ENCODE measurements at regions not wholly inside any gene's neighbourhood (a gene's known extent, or its start where the extent isn't known, plus 50 kb on each side); places are given as distances from the start of the nearest gene placed in this dataset.

DNA sequence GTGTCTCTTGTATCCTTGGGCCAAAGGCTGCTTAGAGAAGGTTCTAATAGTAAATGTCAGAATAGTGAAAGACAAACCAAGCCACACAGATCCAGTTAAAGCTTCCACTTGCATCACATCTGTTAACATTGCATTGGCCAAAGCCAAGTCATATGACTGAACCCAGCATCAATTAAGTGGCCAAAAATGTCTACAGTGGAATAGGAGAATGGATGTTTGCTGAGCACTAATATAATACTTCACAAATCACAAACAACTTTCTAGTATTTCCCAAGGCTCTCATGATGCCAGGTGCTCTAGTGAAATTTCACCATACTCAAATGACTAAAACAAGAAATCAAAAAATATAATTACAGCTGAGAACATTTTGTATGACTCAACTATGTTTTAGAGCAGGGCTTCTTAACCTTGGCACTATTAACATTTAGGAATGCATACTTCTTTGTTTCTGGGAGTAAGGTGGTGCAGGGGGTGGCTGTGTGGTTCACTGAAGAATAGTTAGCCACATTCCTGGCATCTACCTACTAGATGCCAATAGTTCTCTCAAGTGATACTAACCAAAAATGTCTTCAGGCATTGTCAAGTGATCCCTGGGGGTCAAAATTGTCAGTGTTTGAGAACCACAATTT, 148.0 kb upstream of the SPTLC3 start:
- no peak for DNase-seq (ENCODE audit: low spot score in 2 of 2)
- no peak overlapping the region for H3K27ac ChIP-seq
- no peak overlapping the region for H3K4me3 ChIP-seq
- no peaks in the 10 kb centered on the region for H3K9me3 ChIP-seq
- no peaks in the 10 kb centered on the region for H3K27me3 ChIP-seq
- H3K36me3 ChIP-seq, result no peaks in the 10 kb centered on the region
- intact Hi-C loops (cut with DNase I), result no loop called here
- peaks cover 0 to 2% of the 10 kb centered on the region in 2 donors for H3K4me1 ChIP-seq
- TF ChIP-seq, protein P1, sequence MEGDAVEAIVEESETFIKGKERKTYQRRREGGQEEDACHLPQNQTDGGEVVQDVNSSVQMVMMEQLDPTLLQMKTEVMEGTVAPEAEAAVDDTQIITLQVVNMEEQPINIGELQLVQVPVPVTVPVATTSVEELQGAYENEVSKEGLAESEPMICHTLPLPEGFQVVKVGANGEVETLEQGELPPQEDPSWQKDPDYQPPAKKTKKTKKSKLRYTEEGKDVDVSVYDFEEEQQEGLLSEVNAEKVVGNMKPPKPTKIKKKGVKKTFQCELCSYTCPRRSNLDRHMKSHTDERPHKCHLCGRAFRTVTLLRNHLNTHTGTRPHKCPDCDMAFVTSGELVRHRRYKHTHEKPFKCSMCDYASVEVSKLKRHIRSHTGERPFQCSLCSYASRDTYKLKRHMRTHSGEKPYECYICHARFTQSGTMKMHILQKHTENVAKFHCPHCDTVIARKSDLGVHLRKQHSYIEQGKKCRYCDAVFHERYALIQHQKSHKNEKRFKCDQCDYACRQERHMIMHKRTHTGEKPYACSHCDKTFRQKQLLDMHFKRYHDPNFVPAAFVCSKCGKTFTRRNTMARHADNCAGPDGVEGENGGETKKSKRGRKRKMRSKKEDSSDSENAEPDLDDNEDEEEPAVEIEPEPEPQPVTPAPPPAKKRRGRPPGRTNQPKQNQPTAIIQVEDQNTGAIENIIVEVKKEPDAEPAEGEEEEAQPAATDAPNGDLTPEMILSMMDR (IDR thresholded peaks at IDR 0.05), result no peak

DNA sequence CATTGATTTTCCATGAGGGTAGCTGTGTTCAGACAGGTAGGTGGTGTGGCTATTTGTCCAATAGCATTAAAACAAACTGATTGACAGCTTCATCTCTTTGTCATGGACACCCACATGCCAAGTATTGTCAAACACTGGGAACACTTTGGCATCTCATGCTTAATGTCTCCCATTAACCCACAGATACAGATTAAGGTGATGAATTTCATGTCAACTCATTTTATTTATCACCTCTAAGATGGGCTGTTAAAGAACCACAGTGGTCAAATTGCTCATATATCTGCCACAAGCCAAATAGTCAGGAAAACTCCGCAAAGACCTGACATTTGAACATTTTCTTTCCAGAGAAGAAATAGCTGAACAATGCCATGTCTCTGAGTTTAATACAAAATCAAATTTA, 139.1 kb upstream of the SPTLC3 start:
- Histone ChIP-seq H3K27ac (no peak overlapping the region), H3K4me3 (no peak overlapping the region), H3K9me3 (no peaks in the 10 kb centered on the region), H3K4me1 (no peaks in the 10 kb centered on the region), H3K27me3 (no peaks in the 10 kb centered on the region), H3K36me3 (no peaks in the 10 kb centered on the region)
- no peak for DNase-seq (ENCODE audit: low spot score in 2 of 2)
- intact Hi-C loops (cut with DNase I), result no loop called here
- TF ChIP-seq, protein P1 (IDR thresholded peaks at IDR 0.05), result no peak

DNA sequence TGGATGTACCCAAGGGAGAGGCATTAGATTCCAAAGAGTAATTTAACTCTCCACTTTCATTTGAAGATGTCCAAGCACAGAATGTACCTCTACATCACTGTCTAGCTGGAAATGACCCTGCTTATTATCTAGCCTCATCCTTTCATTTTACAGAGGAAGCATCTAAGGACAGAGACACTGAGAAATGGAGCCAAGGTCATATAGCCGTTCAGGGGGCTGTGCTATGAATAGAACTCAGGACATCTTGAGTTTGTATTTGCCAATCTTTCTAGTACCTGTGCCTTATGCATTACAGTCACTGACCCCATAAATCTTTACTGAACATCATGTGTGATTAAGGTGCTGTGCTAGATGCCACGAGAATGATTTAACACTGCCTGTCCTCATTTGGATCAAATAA, 138.2 kb upstream of the SPTLC3 start:
- intact Hi-C loops (cut with DNase I), result no loop called here
- Histone ChIP-seq H3K36me3 (no peaks in the 10 kb centered on the region), H3K9me3 (no peaks in the 10 kb centered on the region), H3K4me1 (no peaks in the 10 kb centered on the region), H3K4me3 (no peak overlapping the region), H3K27ac (no peak overlapping the region), H3K27me3 (no peaks in the 10 kb centered on the region)
- TF ChIP-seq, protein P1 (IDR thresholded peaks at IDR 0.05), result no peak
- no peak for DNase-seq (ENCODE audit: low spot score in 2 of 2)

DNA sequence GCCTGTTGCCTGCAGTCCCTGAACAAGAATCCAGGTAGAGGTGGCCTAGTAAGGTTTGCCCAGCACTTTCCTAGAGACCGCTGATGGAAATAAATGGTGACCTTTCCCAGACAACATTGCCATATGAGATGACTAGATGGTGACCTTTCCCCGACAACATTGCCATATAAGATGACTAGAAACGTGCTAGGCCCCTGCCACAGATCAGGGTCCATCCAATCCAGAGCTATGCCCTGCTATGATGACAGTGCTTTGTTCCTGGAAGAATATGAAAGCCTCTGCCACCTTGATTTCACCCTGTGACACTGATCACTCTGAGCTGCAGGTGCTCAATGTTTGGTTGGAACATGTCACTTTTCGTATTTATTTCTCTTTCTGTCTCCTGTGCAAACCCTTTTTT, 133.8 kb upstream of the SPTLC3 start:
- Histone ChIP-seq H3K4me3 (no peak overlapping the region), H3K36me3 (no peaks in the 10 kb centered on the region), H3K27ac (no peak overlapping the region), H3K4me1 (no peaks in the 10 kb centered on the region), H3K27me3 (no peaks in the 10 kb centered on the region), H3K9me3 (no peaks in the 10 kb centered on the region)
- TF ChIP-seq, protein P1 (IDR thresholded peaks at IDR 0.05), result no peak
- intact Hi-C loops (cut with DNase I), result no loop called here
- no peak for DNase-seq (ENCODE audit: low spot score in 2 of 2)

DNA sequence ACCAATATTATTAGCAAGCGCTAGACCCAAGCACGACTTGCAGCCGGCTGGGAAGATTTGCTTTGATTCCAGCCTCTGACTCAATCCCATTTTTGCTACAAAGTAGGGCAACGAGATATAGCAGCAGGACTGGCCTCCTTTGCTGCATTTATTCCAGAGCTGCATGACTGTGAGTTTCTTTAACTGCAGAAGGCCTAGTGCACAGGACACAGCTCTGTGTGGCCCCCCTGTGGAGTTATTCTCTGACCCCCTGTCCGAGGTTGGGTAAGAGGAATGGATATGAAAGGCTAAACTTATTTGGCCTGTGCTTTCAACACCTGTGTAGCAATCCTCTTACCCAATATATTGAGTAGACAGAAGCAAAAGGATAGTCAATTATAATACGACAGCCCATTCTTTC, 133.3 kb upstream of the SPTLC3 start:
- DNase-seq (ENCODE audit: low spot score in 2 of 2), result no peak
- no peaks in the 10 kb centered on the region for H3K4me1 ChIP-seq
- TF ChIP-seq, protein P1 (IDR thresholded peaks at IDR 0.05), result no peak
- no peak overlapping the region for H3K27ac ChIP-seq
- H3K27me3 ChIP-seq, result no peaks in the 10 kb centered on the region
- no peak overlapping the region for H3K4me3 ChIP-seq
- intact Hi-C loops (cut with DNase I), result no loop called here
- H3K36me3 ChIP-seq, result no peaks in the 10 kb centered on the region
- no peaks in the 10 kb centered on the region for H3K9me3 ChIP-seq
